GM12873 (cell line): ENCODE measurements at regions not wholly inside any gene's neighbourhood (a gene's known extent, or its start where the extent isn't known, plus 50 kb on each side); places are given as distances from the start of the nearest gene placed in this dataset.

Source experiments
- TF ChIP-seq, protein P1 (sequence below): IDR thresholded peaks from 2 replicates; pipeline ENCODE4 v1.5.1; 2012; ENCODE audit warnings: low read depth, mild to moderate bottlenecking, moderate library complexity, low read length, control low read depth; ENCODE audit not compliant: insufficient read depth; ENCODE audit errors: missing control alignments

DNA sequence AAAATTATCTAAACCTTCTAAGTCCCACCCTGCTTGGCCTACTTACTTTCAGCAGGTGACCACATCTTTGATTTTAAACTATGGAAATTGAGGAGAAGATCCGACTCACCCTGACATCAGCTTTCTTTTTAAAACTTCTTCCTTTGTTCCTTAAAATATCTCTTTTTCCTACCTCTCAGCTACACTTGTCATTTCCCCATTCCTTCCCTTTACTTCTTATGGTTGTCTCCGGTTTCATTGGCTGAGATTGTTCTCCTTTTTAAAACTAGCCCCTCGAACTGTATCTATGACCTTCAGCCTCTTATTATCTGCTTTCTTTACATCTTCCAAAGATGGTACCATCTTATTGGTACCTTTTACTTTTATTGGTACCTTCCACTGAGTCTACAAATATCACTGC, 87.8 kb upstream of the NRIP1 start:
- TF ChIP-seq, protein P1, sequence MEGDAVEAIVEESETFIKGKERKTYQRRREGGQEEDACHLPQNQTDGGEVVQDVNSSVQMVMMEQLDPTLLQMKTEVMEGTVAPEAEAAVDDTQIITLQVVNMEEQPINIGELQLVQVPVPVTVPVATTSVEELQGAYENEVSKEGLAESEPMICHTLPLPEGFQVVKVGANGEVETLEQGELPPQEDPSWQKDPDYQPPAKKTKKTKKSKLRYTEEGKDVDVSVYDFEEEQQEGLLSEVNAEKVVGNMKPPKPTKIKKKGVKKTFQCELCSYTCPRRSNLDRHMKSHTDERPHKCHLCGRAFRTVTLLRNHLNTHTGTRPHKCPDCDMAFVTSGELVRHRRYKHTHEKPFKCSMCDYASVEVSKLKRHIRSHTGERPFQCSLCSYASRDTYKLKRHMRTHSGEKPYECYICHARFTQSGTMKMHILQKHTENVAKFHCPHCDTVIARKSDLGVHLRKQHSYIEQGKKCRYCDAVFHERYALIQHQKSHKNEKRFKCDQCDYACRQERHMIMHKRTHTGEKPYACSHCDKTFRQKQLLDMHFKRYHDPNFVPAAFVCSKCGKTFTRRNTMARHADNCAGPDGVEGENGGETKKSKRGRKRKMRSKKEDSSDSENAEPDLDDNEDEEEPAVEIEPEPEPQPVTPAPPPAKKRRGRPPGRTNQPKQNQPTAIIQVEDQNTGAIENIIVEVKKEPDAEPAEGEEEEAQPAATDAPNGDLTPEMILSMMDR: no peak

DNA sequence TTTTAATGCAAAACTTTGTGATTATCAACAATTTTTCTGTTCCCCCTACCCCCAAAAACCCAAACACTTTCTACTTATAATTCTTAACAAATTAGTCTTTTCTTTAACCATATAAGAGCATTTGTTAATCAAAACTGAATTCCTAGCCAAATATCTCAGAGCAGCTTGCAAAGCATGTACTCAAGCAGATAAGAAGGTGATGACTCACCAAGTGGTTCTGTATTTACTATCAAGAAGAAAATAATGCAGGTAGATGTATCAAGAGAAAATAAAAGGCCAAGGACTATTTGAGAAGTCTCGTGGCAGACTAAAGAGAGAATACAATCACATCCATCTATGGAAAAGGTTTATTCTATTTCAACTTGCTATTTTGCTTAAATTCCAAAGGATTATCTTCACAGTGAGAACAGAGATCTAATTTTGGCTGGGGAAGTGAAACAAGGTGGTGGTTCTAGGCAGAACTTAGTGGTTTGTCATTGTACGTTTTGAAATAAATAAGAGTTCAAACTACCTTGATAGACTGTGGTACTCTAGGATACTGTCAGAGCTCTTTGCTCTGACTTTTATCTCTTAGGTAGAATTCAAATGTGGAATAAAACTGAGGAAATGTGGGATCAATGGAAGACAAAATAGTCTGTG, 94.7 kb upstream of the NRIP1 start:
- TF ChIP-seq, protein P1: no peak

DNA sequence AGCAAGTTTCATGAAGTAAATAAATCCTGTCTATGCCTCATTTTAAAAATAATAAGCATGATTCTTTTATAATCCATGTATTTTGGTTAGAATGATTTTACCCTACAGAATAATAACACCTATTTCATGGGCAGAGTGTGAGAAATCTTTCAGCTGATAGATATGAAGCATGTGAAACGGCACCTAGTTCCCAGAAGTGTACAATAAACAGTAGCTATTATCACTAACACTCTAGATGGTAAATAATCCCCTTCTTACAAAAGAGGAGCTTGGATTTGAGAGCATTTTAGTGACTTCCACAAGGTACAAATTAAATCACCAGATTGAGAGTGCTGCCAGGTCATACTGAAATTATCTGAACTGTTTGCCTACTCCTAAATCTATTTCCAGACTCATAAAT, 95.3 kb upstream of the NRIP1 start:
- TF ChIP-seq, protein P1: no peak

DNA sequence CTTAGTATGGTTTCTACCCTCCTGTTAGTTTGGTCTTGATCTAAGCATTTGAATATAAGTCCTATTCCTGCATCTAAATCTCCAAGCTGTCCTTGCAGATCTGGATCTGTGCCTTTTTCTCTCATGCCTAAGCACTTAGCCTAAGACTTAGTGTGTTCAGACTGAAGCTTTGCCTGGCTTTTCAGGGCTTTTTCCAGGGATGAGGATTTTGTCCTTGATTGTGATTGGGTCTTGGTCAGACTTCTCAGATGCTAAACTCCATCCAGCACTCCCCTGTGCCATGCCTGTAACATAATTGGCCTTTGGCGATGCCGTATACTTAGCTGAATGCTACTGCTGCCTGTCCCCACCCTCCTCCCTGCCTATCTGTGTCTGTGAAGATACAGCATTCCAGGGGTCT, 98.1 kb upstream of the NRIP1 start:
- TF ChIP-seq, protein P1: no peak

DNA sequence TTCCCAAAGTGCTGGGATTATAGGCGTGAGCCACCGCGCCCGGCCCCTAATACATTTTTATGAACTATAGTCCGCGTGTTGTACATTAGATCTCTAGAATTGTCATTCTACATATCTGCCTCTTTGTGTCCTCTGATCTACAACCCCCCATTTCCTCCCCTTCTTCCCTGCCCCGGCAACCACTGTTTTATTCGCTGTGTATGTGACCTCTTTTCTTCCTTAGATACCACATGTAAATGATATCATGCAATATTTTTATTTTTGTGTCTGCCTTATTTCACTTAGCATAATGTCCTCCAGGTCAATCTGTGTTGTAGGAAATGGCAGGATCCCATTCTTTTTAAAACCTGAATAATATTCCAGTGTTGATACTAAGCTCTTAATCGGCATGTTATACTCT, 99.5 kb upstream of the NRIP1 start:
- TF ChIP-seq, protein P1: no peak

DNA sequence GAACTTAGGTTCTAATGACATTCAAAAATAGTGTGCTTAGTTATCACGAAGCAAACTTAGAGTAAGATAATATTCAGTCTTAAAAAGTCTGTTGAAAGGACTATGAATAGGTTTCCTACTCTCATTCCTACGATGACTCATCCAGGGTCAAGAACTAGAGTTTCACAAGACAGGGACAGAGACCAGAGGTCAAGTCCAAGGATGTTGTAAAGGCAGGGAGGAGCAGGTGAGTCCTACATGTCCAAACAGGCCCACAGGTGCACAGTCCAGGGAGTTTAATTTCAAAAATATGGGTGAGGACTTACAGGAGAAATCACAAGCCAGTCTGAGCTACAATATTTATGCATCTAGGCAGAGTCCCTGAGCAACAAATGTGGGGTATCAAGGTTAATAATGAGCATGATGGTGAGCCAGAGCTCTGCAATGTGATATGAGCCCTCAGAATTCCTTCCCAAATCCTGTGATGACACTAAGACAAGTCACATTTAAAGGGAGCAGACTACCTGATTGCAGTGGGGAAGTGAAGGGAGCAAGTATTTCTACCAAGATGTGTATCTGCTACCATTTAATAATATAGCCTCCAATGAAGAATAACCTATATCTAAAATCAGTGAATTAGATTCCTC, 100.0 kb upstream of the NRIP1 start:
- TF ChIP-seq, protein P1: no peak

DNA sequence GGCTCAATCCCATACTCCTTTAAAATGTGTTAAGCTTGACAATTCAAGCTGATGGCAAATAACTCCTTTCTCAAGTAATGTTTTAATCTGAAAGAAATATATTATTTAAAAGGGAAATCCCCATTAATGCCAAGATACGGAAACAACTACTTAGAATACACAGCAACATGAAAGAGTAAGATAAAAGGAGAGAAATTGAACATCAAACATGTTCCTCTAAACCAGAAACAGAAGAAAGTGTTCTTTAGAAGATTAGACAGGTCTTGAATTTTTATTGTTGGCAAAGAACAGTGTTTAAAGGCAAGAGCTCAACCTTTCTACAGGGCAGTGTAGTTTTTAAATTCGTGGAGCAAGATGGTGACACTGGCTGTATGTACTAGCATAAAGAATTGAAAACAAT, 105.8 kb upstream of the NRIP1 start:
- TF ChIP-seq, protein P1: no peak

DNA sequence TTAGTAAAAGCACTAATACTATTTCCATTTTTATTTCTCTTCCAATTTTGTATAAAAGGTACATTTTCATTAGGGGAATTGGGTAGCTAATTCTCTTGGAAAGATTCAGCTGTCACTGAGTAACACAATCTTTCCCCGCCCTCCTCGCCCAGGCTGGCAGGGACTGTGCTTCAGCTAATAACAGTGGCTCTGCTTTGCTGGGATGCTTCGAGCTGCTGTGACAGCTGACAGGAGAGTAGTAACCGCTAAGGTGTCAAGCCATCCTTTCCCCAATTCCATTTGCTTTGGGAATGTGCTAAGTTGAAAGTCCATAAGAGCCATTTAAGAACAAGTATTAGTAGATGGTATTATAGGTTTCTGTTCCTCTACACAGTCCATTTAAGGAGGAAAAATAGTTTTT, 106.7 kb upstream of the NRIP1 start:
- TF ChIP-seq, protein P1: no peak
